Osteoblast (primary cell): ENCODE measurements at regions not wholly inside any gene's neighbourhood (a gene's known extent, or its start where the extent isn't known, plus 50 kb on each side); places are given as distances from the start of the nearest gene placed in this dataset.

ENCODE experiments used
- DNase-seq: peaks from one replicate; pipeline ENCODE4 v3.0.0; 2011; ENCODE audit warnings: low spot score, mixed read lengths; ENCODE audit not compliant: insufficient read length; ENCODE audit errors: missing footprints
- H2AFZ ChIP-seq: 2 replicates; pipeline ENCODE4 v1.6.0; 2011; ENCODE audit warnings: mild to moderate bottlenecking, low read length
- H3K27ac ChIP-seq: 2 replicates; pipeline ENCODE4 v1.5.1; 2011; ENCODE audit warnings: mild to moderate bottlenecking, low read depth, low read length, moderate library complexity
- H3K27me3 ChIP-seq: 2 replicates; pipeline ENCODE4 v1.6.0; 2012; ENCODE audit warnings: mild to moderate bottlenecking, control low read depth, inconsistent platforms, low read length, moderate library complexity; ENCODE audit not compliant: insufficient read depth
- H3K36me3 ChIP-seq: 2 replicates; pipeline ENCODE4 v1.5.1; 2011; ENCODE audit warnings: mild to moderate bottlenecking, low read length, control low read depth, moderate library complexity; ENCODE audit not compliant: insufficient read depth
- H3K4me1 ChIP-seq: 2 replicates; pipeline ENCODE4 v1.5.1; 2011; ENCODE audit warnings: mild to moderate bottlenecking, low read length, control low read depth, moderate library complexity; ENCODE audit not compliant: insufficient read depth
- H3K4me2 ChIP-seq: 2 replicates; pipeline ENCODE4 v1.6.0; 2011; ENCODE audit warnings: mild to moderate bottlenecking, low read length; ENCODE audit not compliant: insufficient read depth
- H3K4me3 ChIP-seq: fragments of 200-600 bp; sonication (generic); 3 replicates; pipeline ENCODE4 v1.5.1; 2012; ENCODE audit warnings: mild to moderate bottlenecking, low read length, inconsistent platforms; ENCODE audit not compliant: insufficient read depth
- H3K79me2 ChIP-seq: 2 replicates; pipeline ENCODE4 v1.6.0; 2012; ENCODE audit warnings: mild to moderate bottlenecking, low read length, control low read depth, inconsistent platforms; ENCODE audit not compliant: insufficient read depth
- H3K9me3 ChIP-seq: 2 replicates; pipeline ENCODE4 v1.5.1; 2011; ENCODE audit warnings: low read depth, low read length, control low read depth
- H4K20me1 ChIP-seq: 2 replicates; pipeline ENCODE4 v1.6.0; 2012; ENCODE audit warnings: mild to moderate bottlenecking, low read length, control low read depth; ENCODE audit not compliant: insufficient read depth
- TF ChIP-seq, protein P1 (sequence below): IDR thresholded peaks from 2 replicates; pipeline ENCODE4 v1.5.1; 2011; ENCODE audit warnings: mild to moderate bottlenecking, low read depth, low read length, moderate library complexity; ENCODE audit errors: extremely low read depth

DNA sequence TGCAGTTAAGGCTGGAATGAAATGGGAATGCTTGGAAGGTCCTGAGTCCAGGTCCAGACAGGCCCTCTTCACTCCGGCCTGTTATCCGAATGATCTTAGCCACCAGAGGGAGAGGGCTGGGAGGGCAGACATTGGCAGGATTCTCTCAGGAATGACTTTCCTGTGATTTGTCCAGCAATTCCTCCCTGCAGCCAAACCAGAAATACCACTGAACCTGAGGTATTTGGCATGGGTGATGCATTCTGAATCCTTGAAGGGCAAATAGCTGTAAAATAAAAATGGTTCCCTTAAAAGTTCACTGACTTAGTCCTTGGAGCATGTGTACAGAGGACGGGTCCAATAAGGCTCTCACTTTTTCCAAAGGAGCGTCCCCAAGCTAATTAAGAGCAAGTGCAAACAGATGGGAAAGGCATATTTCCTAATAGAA, 77.5 kb upstream of the HABP2 start:
- H4K20me1 ChIP-seq: no peaks in the 10 kb centered on the region
- no peak overlapping the region for H3K27ac ChIP-seq
- no peak overlapping the region for H3K4me3 ChIP-seq
- peaks cover 16% of the 10 kb centered on the region for H3K27me3 ChIP-seq
- H3K4me2 ChIP-seq: peak overlapping the region; percentile 17
- H3K9me3 ChIP-seq: peaks cover 10% of the 10 kb centered on the region
- DNase-seq: peak; percentile 50
- H3K79me2 ChIP-seq: no peaks in the 10 kb centered on the region
- no peaks in the 10 kb centered on the region for H3K36me3 ChIP-seq
- peaks cover 33% of the 10 kb centered on the region for H3K4me1 ChIP-seq
- TF ChIP-seq, protein P1, sequence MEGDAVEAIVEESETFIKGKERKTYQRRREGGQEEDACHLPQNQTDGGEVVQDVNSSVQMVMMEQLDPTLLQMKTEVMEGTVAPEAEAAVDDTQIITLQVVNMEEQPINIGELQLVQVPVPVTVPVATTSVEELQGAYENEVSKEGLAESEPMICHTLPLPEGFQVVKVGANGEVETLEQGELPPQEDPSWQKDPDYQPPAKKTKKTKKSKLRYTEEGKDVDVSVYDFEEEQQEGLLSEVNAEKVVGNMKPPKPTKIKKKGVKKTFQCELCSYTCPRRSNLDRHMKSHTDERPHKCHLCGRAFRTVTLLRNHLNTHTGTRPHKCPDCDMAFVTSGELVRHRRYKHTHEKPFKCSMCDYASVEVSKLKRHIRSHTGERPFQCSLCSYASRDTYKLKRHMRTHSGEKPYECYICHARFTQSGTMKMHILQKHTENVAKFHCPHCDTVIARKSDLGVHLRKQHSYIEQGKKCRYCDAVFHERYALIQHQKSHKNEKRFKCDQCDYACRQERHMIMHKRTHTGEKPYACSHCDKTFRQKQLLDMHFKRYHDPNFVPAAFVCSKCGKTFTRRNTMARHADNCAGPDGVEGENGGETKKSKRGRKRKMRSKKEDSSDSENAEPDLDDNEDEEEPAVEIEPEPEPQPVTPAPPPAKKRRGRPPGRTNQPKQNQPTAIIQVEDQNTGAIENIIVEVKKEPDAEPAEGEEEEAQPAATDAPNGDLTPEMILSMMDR: peak; percentile 33
- no peak overlapping the region for H2AFZ ChIP-seq

DNA sequence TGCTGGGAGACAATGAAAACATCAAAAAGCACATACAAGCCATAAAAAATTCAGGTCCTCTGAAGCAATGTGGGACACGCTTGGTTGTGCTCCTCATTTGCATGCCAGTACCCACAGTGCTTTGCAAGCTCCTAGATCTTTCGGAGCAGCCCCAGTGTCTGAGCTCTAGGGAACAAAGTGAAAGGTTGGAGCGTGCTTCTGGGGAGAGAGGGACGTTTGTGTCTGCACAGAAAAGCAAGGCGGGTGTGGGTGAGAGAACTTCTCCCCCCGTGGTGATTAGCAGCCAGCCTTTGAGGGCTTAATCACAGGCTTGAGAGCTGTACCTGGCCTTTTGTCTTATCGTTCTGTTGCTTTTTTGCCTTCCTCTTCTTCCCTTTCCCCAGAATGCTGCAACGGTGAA, 76.7 kb upstream of the HABP2 start:
- TF ChIP-seq, protein P1: no peak
- H3K36me3 ChIP-seq: no peaks in the 10 kb centered on the region
- H3K4me1 ChIP-seq: peaks cover 33% of the 10 kb centered on the region
- no peaks in the 10 kb centered on the region for H4K20me1 ChIP-seq
- H3K4me2 ChIP-seq: peak overlapping the region; percentile 17
- H3K79me2 ChIP-seq: no peaks in the 10 kb centered on the region
- no peak overlapping the region for H3K27ac ChIP-seq
- no peak for DNase-seq
- no peak overlapping the region for H3K4me3 ChIP-seq
- peaks cover 10% of the 10 kb centered on the region for H3K9me3 ChIP-seq
- peak overlapping the region; percentile 41 for H2AFZ ChIP-seq
- H3K27me3 ChIP-seq: peaks cover 16% of the 10 kb centered on the region

DNA sequence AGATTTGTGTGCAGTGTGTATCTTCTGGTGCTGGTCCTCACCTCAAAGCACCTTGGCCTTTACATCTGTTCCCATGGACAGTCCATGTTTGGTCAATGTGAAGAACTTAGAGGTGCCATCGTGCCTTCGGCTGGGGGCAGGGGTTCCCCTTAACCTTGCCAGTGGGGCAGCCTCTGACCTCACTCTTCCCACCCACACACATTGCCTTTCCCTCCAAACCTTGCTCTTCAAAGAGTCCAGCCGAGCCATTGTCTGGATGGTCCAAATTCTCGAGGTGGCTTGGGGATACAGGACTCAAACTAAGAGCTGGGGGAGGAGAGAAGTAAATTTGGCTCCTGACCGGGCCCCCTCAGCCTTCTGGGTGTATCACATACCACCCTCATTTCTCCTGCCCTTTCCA, 76.2 kb upstream of the HABP2 start:
- Histone ChIP-seq H3K4me2 (no peak overlapping the region), H2AFZ (no peak overlapping the region), H3K4me1 (peaks cover 33% of the 10 kb centered on the region), H3K36me3 (no peaks in the 10 kb centered on the region), H3K27ac (no peak overlapping the region), H3K9me3 (peaks cover 10% of the 10 kb centered on the region), H3K27me3 (peaks cover 15% of the 10 kb centered on the region), H3K79me2 (no peaks in the 10 kb centered on the region), H4K20me1 (no peaks in the 10 kb centered on the region), H3K4me3 (no peak overlapping the region)
- TF ChIP-seq, protein P1: no peak
- DNase-seq: no peak

DNA sequence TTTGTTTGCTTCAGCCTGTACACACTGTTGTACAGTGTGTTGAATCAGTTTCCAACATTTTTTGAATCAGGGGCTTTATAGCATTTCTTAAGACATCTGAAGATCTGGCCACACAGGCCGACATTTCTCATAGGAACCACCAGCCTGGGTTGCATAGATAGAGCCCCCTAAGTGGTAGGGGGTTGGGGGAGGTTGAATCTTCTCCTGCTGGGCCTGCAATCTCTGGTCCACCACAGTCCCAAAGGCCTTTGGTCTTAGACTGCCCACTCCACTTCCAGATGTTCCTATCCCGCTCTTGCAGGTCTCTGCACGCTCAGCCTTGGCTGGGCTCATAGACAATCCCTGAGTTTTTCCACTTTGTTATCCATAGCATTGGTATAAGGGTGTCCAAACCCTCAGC, 75.4 kb upstream of the HABP2 start:
- Histone ChIP-seq H3K4me3 (no peak overlapping the region), H3K27ac (no peak overlapping the region), H3K27me3 (peaks cover 16% of the 10 kb centered on the region), H3K9me3 (peaks cover 10% of the 10 kb centered on the region), H4K20me1 (no peaks in the 10 kb centered on the region), H3K36me3 (no peaks in the 10 kb centered on the region), H3K79me2 (no peaks in the 10 kb centered on the region), H2AFZ (no peak overlapping the region), H3K4me2 (no peak overlapping the region), H3K4me1 (peaks cover 33% of the 10 kb centered on the region)
- TF ChIP-seq, protein P1: no peak
- no peak for DNase-seq
